Myocyte (in vitro differentiated cells): ENCODE measurements at regions not wholly inside any gene's neighbourhood (a gene's known extent, or its start where the extent isn't known, plus 50 kb on each side); places are given as distances from the start of the nearest gene placed in this dataset.

Source experiments
- DNase-seq: peaks from one replicate; pipeline ENCODE4 v3.0.0-alpha.2; 2012; ENCODE audit warnings: low read depth

- DNase-seq, result no peak
These were observed 63.7 kb upstream of the EPS8L3 start for GRCh38 chr1:109827466-109827865.

- no peak for DNase-seq
These were observed 63.2 kb upstream of the EPS8L3 start for GRCh38 chr1:109826930-109827349.

DNA sequence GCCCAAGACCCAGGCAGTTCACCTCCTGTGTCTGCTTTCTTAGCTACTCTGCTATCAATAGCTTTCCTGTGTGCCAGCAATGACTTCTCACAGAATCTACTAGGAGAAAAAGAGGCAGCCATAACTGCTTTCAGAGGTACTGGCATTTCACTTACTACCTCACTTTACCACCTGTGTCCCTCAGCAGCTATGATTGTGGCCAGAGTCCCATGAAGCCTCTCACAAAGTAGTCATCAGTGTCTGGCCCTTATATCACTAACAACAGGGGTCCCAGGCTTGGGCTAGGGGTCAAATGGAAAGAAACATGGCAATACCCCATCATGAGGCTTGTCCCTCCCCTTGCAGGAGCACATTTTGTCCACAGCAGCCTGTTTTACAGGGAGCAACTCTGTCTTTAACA lies 62.7 kb upstream of the EPS8L3 start:
- no peak for DNase-seq

- no peak for DNase-seq
These were observed 60.8 kb upstream of the EPS8L3 start for GRCh38 chr1:109824349-109825115.

- DNase-seq, result peak; percentile 91
These were observed 60.0 kb upstream of the EPS8L3 start for GRCh38 chr1:109823543-109824348.

DNA sequence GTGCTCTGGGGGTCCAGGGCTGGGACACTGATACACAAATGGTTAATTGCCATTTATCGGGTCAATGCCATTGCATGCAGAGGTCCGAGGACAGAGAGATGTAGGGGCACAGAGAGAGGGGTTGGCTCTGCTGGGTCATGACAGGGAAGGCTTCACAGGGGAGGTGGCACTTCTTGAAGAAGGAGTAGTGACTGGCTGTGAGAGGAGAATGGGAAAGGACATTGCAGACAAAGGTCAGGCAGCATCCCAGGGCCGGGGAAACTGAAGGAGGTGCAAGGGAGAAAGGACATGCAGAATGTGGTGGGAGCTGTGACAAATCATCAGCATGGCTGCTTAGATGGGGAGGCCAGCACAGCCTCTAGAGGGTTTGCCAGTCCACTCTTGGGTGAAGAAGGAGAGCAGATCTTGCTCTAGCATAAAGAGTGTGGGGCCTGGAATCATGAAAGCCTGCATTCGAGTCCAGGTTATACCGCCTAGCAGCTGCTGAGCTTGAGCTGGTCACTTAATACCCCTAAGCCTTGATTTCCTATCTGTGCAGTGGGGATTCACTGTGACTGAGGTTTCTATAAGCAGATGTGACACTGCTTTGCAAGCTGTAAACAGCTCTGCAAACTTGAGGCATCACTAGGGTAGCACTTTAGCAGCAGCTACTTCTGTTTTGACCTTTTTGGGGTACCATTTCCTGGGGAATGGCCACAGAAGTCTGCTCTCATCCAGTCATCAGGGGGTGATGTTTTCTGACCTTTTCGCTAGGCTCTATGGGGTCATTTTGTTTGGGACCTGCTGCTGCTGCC lies 59.2 kb upstream of the EPS8L3 start:
- no peak for DNase-seq

GRCh38 chr1:109821831-109822745 lies 58.4 kb upstream of the EPS8L3 start:
- peak; percentile 98 for DNase-seq

DNA sequence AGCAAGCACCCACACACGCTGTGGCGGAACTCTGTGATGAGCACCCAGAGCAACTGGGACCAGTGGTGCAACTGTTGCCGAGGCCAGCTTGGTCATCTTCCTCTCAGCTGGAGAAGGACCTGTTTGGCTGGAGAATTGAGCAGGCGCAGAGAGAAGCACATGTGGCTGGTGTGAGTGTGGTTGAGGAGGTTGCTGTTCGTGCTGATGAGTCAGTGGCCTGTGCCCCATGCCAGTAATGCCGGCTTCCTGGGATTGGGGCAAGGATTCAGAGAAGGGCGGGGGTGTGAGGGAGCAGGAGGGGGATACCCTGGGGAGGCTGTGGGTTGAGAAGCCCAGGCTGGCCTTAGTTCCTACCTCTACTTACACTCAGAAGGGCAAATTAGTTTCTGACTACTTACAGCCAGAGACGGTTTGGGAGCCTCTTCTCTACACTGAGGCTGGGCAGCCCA lies 57.5 kb upstream of the EPS8L3 start:
- DNase-seq, result peak; percentile 99

GRCh38 chr1:109819906-109820305 lies 56.2 kb upstream of the EPS8L3 start:
- no peak for DNase-seq

GRCh38 chr1:109818988-109819764 lies 55.5 kb upstream of the EPS8L3 start:
- DNase-seq, result peak; percentile 59

DNA sequence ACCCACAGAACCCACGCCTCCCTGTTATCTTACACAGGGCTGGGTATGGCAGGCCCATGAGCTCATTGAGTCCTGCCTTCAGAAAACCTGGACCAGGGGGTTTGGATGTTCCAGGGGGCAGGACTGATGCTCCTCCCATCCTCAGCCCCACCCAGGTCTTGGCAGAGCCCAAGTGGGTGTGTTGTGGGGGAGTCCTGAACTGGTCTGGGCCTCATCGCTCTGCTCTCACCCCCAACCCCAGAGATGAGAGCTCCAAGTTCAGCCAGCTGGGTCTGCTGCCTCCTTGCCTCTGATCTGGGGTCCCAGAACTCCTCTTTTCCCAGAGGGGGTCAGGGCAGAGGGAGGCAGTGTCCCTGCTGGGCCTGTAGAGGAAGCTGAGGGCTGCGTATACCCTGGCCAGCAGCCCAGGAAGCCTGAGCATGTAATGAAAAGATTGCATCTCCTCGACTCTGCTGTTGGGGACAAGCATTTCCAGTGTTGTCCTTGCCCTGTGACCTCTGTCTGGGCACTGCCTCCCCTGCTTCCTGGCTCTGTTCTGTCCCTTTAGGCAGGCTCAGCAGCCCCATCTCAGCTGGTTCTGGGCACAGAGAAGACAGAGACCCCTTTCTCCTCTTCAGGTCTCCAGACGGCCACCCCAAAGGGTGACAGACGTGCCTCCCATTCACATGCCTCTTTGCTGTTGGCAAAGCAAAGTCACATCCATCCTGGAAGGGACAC lies 54.7 kb upstream of the EPS8L3 start:
- no peak for DNase-seq

DNA sequence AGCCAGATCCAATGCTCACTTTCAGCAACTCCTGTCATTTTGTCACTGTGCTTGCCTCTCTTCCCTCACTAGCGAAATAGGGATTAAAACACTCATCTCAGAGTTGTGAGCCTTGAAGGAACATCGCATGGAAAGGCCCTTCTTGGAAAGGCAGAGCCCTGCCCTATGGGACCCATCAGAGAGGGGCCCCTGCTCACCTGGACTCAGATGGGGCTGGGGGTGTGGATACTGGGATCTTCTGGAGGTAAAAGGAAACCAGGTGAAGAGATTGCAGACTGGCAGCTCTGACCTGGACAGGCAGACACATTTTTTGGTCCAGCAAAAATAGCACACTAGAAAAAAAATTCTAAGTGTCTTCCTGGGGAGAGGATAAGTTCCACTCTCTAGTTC lies 54.2 kb upstream of the EPS8L3 start:
- no peak for DNase-seq

GRCh38 chr1:109816975-109817535 lies 53.3 kb upstream of the EPS8L3 start:
- DNase-seq, result no peak

- DNase-seq, result peak; percentile 87
These were observed 52.6 kb upstream of the EPS8L3 start for GRCh38 chr1:109816175-109816811.

- DNase-seq, result no peak
These were observed 52.1 kb upstream of the EPS8L3 start for GRCh38 chr1:109815809-109816174.

DNA sequence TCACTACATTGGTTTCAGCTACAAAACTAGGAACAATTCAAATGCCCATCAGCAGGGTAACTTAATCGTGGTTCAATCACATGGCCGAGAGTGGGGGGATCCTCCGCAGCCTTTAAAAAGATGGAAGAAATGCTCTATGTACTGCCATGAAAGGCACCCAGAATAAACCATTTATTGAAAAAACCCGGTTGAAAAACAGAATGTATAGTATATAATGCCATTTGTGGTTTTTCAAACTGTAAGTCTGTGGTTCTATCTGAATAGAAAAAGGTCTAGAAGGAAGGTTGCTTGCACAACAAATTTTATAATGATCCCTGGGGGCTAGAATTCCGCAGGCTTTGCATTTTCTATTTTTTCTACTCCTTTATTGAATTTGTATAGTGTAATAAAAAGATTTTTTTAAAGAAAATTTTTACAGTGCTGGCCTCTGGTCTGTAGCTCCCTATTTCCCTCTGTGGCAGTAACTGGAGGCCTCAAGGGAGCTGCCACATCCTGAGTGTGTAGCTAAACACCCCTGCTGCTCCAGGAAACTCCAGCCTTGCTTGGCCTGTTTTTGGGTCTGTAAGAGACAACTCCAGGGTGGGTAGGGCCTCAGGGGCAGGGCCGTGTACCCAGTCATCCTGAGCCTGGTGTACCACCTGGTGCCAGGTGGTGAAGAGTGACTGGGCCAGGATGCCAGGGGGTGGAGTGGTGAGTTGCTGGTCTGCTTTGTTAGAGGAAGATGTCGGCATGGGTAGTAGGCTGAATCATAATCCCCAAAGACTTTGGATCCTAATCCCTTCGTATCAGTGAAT lies 51.5 kb upstream of the EPS8L3 start:
- no peak for DNase-seq

- no peak for DNase-seq
These were observed 50.5 kb upstream of the EPS8L3 start for GRCh38 chr1:109814223-109814622.
